Loucy (cell line): ENCODE measurements at regions not wholly inside any gene's neighbourhood (a gene's known extent, or its start where the extent isn't known, plus 50 kb on each side); places are given as distances from the start of the nearest gene placed in this dataset.

Experiments used
- H2AFZ ChIP-seq: fragments of 200-600 bp; sonication (generic); 2 replicates; pipeline ENCODE4 v1.6.0; 2016; ENCODE audit warnings: antibody characterized with exemption, mild to moderate bottlenecking, low read length, moderate library complexity
- H3F3A ChIP-seq: fragments of 200-600 bp; 2 replicates; pipeline ENCODE4 v1.6.0; 2016; ENCODE audit warnings: antibody characterized with exemption, low read depth, mild to moderate bottlenecking
- H3K27me3 ChIP-seq: fragments of 200-600 bp; sonication (generic); 2 replicates; pipeline ENCODE4 v1.6.1; 2014; ENCODE audit warnings: low read length, mild to moderate bottlenecking; ENCODE audit not compliant: insufficient read depth, poor library complexity, severe bottlenecking
- H3K36me3 ChIP-seq: fragments of 200-600 bp; sonication (generic); 2 replicates; pipeline ENCODE4 v1.6.1; 2016; ENCODE audit warnings: low read length; ENCODE audit not compliant: insufficient read depth
- H3K4me1 ChIP-seq: fragments of 200-600 bp; sonication (generic); 2 replicates; pipeline ENCODE4 v1.5.1; 2014; ENCODE audit warnings: low read length, mild to moderate bottlenecking; ENCODE audit not compliant: insufficient read depth, poor library complexity, severe bottlenecking
- H3K4me2 ChIP-seq: fragments of 200-600 bp; sonication (generic); 2 replicates; pipeline ENCODE4 v1.6.0; 2014; ENCODE audit warnings: antibody characterized with exemption, low read length, low read depth, mild to moderate bottlenecking; ENCODE audit not compliant: poor library complexity, severe bottlenecking
- H3K4me3 ChIP-seq: fragments of 200-600 bp; sonication (generic); 2 replicates; pipeline ENCODE4 v1.5.1; 2014; ENCODE audit warnings: low read length, mild to moderate bottlenecking, mixed read lengths; ENCODE audit not compliant: poor library complexity, severe bottlenecking
- H3K79me2 ChIP-seq: fragments of 200-600 bp; sonication (generic); 2 replicates; pipeline ENCODE4 v1.6.1; 2014; ENCODE audit warnings: low read length; ENCODE audit not compliant: insufficient read depth
- H3K9ac ChIP-seq: fragments of 200-600 bp; sonication (generic); 2 replicates; pipeline ENCODE4 v1.6.0; 2014; ENCODE audit warnings: mild to moderate bottlenecking, low read depth, low read length, moderate library complexity; ENCODE audit not compliant: poor library complexity, severe bottlenecking
- H3K9me2 ChIP-seq: fragments of 200-600 bp; sonication (generic); replicated peaks from 2 replicates; pipeline ENCODE4 v1.6.1; 2016; ENCODE audit warnings: low read depth, low read length, mixed read lengths
- H3K9me3 ChIP-seq: fragments of 200-600 bp; sonication (generic); 2 replicates; pipeline ENCODE4 v1.6.1; 2014; ENCODE audit warnings: mild to moderate bottlenecking, antibody characterized with exemption, low read length, low read depth; ENCODE audit not compliant: insufficient read depth
- H4K20me1 ChIP-seq: fragments of 200-600 bp; sonication (generic); 2 replicates; pipeline ENCODE4 v1.6.0; 2014; ENCODE audit warnings: antibody characterized with exemption, low read length, mild to moderate bottlenecking; ENCODE audit not compliant: insufficient read depth, poor library complexity, severe bottlenecking
- CTCF ChIP-seq: fragments of 200-600 bp; sonication (generic); conservative IDR thresholded peaks from 2 replicates; pipeline ENCODE4 v1.5.1; 2014; ENCODE audit warnings: mild to moderate bottlenecking, antibody characterized with exemption, low read length
- EZH2phosphoT487 ChIP-seq: fragments of 200-600 bp; IDR thresholded peaks from 2 replicates; pipeline ENCODE4 v1.6.1; 2018; ENCODE audit warnings: antibody characterized with exemption, mild to moderate bottlenecking, moderate library complexity, borderline replicate concordance

- Histone ChIP-seq H2AFZ (no peak overlapping the region), H3K4me2 (no peak overlapping the region), H3K27me3 (no peaks in the 10 kb centered on the region)
Measured at GRCh38 chr6:11869672-11870340, 91.2 kb upstream of the ADTRP start.

GRCh38 chr6:11868392-11868791, 89.8 kb upstream of the ADTRP start:
- H3K27me3 ChIP-seq, result no peaks in the 10 kb centered on the region
- no peaks in the 10 kb centered on the region for H4K20me1 ChIP-seq
- no peak overlapping the region for H3K4me2 ChIP-seq
- H3K4me3 ChIP-seq, result no peak overlapping the region
- no peaks in the 10 kb centered on the region for H3F3A ChIP-seq
- no peak overlapping the region for H3K9ac ChIP-seq
- H3K36me3 ChIP-seq, result no peaks in the 10 kb centered on the region
- no peaks in the 10 kb centered on the region for H3K4me1 ChIP-seq
- no peaks in the 10 kb centered on the region for H3K79me2 ChIP-seq
- H2AFZ ChIP-seq, result no peak overlapping the region
- no peaks in the 10 kb centered on the region for H3K9me2 ChIP-seq
- TF ChIP-seq CTCF, result no peak
- TF ChIP-seq EZH2phosphoT487, result no peak
- H3K9me3 ChIP-seq, result 0 out of 2 replicates have a peak, but pooled peaks cover 5% of the 10 kb centered on the region

More at GRCh38 chr6:11869672-11870340, 91.2 kb upstream of the ADTRP start:
- Histone ChIP-seq H3K4me3 (no peak overlapping the region), H3K9ac (no peak overlapping the region), H3K4me1 (no peaks in the 10 kb centered on the region), H3K9me2 (no peaks in the 10 kb centered on the region), H3F3A (no peaks in the 10 kb centered on the region), H3K79me2 (no peaks in the 10 kb centered on the region), H3K36me3 (no peaks in the 10 kb centered on the region), H4K20me1 (no peaks in the 10 kb centered on the region), H3K9me3 (no peaks in the 10 kb centered on the region)
- TF ChIP-seq CTCF (no peak), EZH2phosphoT487 (no peak)

- Histone ChIP-seq H3K9me3 (0 out of 2 replicates have a peak, but pooled peaks cover 6% of the 10 kb centered on the region), H3K4me3 (no peak overlapping the region), H4K20me1 (no peaks in the 10 kb centered on the region), H3K9ac (no peak overlapping the region), H3K4me2 (no peak overlapping the region), H3F3A (no peaks in the 10 kb centered on the region), H3K4me1 (no peaks in the 10 kb centered on the region), H2AFZ (no peak overlapping the region), H3K36me3 (no peaks in the 10 kb centered on the region), H3K9me2 (no peaks in the 10 kb centered on the region), H3K79me2 (no peaks in the 10 kb centered on the region), H3K27me3 (no peaks in the 10 kb centered on the region)
- no peak for TF ChIP-seq EZH2phosphoT487
- TF ChIP-seq CTCF, result no peak
Measured at GRCh38 chr6:11865680-11866300, 87.2 kb upstream of the ADTRP start.
